ENCODE measurements at regions not wholly inside any gene's neighbourhood (a gene's known extent, or its start where the extent isn't known, plus 50 kb on each side); places are given as distances from the start of the nearest gene placed in this dataset.

DNA sequence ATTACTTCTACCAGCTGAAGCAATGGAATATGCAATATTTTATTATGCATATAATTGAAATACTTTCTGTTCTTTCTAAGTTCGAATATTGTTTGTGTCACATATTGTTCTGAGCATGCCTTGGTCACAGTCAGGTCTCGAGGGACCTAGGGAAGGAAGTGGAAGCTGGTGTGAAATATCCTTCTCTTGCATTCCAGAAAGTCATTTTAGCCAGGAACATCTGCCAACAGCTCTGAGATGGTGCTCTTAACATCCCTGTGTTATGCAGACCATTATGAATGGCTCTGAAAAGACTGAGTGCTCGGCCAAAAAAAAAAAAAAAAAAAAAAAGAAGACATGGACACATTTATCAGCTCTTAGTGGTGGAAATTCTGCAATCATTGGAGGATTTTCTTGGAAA is 132.7 kb upstream of the JAG1 start:
- DNase-seq (ENCODE audit: low read depth), result no peak

DNA sequence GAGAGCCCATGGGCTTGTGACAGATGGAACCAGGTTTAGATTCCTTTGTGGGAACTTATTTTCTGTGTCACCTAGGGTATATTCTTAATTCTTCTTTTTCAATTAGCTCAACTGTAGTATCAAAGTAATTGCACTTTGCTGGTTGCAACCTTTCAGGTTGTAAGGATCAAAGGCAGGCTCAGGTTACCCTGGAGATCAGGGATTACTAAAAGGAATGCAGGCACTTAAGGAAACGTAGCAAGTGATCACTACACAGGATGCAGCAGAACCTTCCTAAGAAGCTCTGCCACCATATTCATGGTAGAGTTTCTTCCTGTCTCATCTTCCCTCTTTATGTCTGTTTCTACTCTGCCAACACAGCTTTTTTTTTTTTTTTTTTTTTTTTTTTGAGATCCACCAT is 133.2 kb upstream of the JAG1 start:
- DNase-seq (ENCODE audit: low read depth), result no peak

DNA sequence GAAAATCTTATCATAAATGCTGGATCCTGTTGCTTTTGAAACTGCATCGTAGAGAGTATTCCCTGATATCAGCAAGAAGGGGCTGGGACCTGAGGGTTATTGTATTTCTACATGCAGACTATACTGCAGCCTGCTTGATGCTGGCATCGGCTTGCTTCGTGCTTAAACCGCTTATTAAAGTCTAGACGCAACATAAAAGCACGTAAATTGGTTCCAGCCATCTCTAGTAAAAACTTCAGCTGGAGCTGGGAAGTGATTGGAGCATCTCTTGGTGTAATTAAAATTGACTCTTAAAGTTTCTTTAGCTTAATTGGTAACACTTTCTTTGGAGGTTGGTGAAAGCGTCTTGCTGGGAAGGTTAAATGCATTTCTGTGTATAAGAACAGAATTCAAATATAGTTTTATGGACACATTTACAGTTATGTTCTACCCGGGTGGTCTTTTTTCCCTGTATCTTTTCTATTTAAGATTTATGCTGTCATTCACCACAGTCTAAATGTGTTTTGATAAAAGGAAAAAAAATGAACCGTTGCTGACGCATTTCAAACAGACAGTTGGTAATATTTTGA is 139.0 kb upstream of the JAG1 start:
- DNase-seq (ENCODE audit: low read depth), result no peak

DNA sequence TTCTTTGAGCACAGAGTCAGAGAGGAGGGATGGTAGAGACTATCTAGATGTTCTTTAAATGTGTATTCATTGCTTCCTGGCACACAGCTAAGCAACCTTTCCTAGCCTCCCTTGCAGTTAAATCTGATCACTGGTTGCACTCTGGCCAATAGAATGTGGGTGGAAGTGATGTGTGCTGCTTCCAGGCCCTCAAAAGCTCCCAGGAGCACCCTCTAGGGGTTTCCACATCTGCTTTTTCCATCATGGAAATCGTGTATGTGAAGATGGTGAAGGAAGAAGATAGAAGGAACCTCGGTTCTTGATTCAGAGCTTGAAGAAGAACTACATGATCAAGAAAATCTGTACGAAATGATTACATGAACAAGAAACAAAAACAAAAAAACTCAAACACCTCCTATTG is 149.8 kb upstream of the JAG1 start:
- DNase-seq (ENCODE audit: low read depth), result no peak

DNA sequence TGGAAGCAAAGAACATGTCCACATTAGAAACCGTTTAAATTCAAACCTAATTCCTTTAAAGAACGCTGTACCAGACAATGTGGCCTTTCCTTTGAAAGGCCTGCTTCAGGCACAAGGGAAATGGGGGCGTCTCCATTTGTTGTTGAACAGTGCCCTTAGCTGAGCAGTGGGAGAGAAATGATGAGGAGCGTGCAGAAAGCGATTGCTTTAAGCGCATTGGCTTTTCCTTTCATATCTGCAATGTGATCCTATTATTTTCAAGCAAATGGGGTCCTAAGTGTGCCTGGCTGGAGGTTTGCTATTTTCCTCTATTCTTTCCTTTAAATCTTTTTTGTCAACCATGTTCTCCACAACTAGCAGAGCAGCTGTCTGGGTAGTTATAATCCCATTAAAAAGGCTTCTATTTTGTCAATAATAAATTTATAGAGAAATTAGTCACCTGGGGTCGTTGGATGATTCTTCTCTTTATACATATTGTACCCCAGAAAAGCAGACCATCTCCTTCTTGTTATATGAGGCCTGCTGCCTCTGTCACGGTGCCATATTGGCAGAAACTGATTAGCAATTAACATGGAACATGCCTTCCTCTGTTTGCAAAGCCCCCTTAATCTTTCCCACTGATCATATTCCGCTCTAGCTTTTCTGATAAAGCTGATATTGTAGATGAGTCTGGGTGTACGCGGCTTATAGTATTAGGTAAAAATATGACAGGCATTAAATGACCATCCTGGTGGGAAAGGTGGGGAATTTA is 151.1 kb upstream of the JAG1 start:
- no peak for DNase-seq (ENCODE audit: low read depth)

DNA sequence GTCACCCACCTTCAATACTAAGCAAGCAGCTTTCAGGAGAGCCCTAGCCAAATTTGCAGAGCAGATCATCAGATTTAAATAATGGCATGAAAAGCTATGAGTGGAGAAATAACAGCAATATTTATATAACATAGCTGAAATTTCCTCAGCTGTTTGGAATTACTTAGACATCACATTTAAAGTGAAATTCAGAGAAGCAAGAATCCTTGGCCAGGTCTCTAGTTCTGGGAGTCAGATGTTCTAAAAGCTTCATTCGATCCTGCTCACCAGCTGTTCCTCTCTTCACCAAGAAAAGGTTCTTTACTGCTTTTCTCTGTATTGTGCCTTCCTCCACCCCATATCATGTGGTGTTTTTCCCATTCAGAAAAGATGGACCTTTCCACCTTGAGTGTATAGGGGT is 152.3 kb upstream of the JAG1 start:
- no peak for DNase-seq (ENCODE audit: low read depth)

DNA sequence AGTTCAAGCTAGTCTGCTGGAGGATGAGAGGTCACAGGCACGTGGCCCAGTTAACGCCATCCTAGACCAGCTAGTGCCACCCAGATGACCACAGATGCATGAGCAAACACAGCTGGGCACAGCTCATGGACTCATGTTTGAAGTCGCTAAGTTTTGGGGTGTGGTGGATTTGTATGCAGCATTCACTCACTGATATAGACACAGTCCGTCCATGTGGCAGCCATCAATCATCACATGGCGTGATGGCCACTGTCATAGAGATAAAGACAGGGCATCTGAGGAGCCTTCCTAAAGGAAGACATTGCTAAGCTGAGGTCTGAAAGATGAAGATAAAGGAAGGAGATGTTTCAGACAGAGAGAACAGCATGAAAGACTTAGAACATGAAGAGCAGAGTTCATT is 154.4 kb upstream of the JAG1 start:
- DNase-seq (ENCODE audit: low read depth), result no peak

DNA sequence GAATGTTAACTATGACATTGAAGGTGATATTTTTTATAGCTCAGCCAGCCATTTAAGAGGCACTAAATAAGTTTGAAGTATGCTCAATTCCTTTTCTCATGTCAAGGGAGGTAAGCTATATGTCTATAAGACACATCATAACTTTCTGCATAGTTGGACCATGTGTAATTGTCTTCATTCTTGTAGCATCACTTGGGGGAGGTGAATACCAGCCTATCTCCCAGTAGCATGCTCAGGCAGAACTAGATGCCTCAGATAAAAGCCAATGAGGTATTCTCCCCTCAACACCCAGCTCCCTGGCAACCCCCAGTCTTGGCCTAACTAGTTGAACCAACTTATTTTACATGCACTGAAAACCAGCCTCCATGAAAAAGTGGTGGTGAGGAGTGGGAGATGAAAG is 158.3 kb upstream of the JAG1 start:
- DNase-seq (ENCODE audit: low read depth), result no peak

DNA sequence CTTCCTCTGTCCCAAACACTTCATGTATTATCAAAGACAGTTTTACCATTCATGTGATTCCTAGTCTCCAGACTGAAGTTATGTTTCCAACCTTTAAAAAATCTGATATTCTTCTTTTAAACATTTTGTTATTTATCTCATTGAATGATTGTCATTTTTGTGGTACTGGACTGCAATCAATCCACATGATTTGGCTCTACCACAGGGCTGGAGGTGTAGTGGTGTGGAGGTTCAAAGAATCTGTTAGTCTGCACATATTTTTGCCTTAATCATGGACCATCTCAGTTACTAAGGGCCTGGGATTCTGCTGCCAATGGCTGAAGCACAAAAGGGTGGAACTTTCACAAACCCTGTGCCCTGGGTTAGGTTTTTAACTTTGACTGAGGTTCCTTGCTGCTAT is 164.1 kb upstream of the JAG1 start:
- DNase-seq (ENCODE audit: low read depth), result no peak

DNA sequence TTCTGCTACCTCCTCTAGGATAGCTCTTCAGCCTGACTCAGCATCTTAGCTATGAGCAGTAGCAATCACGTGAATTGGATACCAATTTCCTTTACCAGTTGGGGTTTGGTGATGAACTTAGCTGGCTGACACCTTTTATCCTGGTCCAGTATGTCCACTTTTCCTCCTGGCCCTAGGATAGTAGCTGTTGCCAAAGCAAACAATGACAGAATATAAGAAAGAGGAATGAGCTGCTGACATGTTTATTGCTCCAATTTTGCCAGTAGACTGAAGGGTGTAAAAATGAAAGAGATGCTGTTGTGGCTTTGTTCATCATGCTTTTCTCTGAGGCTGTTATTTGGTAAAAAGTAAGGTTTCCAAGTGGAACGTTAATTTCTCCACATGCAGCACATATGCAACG is 168.3 kb upstream of the JAG1 start:
- DNase-seq (ENCODE audit: low read depth), result peak; percentile 16

DNA sequence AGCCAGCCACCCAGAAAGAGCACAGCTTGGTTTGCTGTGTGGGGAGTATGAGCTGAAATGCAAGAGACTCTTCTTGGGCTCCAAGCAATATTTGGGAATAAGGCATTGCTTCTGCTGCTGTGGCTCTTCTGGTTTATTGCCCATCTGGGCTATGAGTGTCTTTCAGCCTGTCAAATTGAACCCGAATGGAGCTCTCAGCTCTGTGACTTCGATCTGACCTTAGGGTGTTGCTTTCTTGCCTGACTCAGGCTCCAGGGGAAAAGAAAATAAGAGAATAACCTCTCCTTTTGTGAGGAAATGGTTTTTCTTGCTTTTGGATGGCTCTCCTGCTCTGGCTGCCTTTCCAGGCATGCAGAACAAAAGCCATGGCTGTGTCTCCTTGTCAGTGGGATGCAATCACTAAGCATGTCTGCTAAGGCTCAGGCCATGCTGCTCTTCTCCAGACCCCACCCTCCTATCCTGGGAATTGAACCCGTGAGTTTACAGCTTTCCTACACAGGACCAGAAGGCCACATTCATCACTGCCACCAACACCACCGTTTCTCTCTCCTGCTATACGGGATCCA is 169.4 kb upstream of the JAG1 start:
- DNase-seq (ENCODE audit: low read depth), result no peak

DNA sequence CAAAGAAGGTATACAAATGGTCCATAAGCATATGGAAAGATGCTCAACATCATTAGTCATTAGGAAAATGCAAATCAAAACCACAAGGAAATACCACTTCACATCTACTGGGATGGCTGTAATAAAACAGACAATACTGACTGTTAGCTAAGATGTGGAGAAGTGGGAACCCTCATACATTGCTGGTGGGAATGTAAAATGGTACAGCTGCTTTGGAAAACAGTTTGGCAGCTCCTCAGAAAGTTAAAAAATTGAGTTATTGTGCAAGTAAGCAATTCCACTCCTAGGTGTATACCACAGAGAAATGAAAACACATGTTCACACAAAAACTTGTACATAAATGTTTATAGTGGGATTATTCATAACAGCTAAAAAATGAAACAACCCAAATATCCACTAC is 173.0 kb upstream of the JAG1 start:
- peak; percentile 45 for DNase-seq (ENCODE audit: low read depth)

DNA sequence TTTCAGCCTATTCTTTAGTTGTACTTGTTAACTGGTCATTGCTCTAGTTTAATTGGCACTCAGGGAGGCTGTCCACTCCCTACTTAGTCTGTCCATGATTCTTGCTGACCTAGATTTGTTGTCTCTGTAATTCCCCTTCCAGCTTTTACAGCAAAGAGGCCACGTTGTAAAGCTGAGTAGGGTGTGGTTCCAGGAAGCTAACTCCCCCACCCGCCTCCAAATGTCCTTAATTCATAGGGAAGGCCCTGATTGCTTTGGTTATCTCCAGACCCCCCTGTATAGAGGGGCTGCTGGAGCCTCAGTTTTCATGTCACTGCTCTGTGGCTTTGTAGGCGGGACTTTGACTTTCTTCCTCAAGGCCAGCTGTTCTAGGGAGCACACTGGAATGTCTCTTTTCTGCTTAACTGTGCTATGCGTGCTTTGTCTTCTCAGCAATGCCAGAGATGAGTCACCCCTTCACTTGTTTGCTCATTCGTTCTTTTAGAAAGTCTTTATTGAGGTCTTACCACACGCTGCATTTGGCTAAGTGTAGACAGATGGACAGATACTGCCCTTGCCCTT is 175.1 kb upstream of the JAG1 start:
- DNase-seq (ENCODE audit: low read depth), result peak; percentile 98

DNA sequence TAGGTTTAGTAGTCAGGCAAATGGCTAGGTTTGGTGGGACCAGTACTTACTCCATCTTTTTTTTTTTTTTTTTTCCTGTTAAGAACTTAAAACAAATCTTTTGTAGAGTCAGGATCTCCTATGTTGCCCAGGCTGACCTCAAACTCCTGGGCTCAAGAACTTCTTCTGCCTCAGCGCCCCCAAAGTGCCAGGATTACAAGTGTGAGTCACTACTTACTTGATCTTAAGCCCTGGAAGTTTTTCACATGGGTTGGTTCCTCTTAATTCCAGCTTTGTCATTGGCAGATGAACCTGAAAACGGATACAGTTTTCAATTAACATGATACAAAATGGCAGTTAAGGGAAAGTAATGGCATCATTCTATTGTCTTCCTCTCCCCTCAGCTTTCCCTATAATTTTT is 179.4 kb upstream of the JAG1 start:
- DNase-seq (ENCODE audit: low read depth), result peak; percentile 47

DNA sequence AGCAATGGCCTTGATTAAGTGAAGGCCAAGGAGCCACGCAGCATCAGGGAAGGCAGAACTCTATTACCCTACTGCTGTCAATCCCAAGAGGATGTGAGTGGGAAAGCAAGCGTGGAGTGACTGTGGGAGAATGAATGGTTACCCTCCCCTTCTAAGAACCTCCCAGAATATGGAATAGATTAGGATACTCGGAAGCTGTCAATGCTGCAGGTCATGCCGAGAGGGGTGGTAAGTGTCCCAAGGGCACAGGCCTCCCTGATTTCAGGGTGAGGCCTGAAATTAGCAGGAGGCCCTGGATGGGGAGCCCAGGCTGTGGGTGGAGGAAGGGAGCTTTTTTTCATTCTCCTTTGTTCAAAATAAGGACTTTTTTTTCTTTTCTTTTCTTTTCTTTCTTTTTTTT is 179.9 kb upstream of the JAG1 start:
- no peak for DNase-seq (ENCODE audit: low read depth)

DNA sequence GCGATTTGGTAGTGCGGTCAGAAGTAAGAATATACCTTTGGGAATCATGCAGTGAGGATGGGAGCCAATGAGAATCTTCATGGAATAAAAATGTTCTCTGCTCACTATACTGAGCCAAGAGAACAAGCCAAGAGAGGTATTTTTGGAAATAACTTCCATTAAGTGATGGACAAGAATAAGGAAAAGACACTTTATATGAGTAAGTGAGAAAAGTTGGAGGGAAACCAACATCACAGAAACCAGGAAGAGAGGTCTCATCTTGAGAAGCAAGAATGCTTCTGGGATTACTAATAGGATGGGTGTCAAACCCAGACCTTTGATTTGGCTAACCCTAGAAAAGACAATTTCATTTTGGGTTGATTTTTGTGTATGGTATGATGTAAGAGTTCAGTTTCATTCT is 181.2 kb upstream of the JAG1 start:
- DNase-seq (ENCODE audit: low read depth), result no peak

DNA sequence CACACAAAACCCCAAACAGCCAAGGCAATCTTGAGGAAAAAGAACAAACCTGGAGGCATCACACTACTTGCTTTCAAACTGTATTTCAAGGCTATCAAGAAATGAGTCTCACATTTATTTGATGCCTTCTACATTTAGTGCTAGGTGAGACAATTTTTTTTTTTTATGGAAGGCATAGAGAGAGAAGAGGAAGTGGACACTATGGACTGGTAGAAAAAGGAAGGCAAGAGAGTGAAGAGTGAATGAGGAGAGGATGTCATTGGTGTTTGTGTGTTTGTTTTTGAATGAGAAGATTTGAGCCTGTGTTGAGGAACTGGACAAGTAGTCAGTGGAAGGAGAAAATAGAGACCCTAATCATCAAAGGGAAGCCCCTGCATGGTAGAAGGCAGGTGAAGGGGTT is 182.0 kb upstream of the JAG1 start:
- no peak for DNase-seq (ENCODE audit: low read depth)

DNA sequence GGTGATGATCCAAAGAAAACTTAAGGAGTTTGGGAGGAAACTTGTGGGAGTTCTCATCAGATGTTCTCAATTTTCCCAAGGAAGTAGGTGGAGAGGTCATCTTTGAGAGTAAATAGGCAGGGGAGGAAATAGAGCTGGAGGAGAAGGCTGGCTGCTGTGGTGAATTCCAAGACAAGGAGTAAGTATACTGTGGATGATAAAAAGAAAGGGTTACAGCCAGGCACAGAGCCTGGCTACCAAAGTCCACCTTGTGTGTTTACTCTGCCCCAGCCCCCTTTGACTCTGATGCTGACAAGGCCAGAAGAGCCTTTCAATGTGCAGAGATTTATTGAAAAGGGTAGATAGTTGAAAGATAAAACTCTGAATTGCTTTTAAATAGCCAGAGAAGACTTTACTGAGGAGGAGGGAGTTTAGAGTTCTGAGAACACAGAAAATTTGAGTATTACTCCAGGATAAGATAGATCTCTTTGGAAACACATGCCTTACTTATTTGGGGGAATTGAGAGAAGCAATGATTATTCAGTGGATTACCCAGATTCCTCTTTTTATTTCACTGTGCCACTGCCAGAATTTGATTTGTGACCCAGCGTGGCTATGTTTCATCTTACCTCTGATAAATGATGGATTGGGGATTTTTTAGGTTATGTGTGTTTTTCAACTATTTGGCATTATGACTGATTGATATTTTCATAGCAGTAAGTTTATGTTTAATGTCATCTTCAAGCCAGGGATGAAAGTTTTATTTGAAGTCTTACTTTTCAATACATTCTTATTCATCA is 182.6 kb upstream of the JAG1 start:
- no peak for DNase-seq (ENCODE audit: low read depth)

DNA sequence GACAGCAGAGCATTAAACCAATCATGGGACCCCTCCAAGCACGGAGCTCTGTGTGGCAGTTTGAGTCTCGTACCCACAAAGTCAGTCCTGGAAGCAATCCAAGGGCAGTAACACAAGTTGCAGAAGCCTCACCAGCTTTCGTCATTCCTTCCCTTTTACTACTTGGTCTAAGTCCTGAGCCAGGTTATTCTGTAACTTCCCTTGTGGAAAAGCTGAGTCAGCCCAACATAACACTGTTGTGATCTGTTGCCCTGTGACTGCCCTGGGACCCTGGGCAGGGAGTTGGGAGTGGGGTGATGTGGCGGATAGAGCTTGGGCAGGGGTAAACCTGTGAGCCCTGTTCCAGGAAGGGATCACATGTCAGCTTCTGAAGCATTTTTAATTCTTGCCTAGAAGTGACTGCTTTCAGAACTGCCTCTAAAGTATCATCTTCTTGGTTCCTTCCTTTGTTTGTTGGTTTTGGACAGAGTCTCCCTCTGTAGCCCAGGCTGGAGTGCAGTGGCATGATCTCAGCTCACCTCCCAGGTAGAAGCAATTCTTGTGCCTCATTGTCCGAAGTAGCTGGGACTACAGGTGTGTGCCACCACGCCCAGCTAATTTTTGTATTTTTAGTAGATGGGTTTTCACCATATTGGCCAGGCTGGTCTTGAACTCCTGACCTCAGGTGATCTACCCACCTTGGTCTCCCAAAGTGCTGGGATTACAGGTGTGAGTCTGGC is 183.7 kb upstream of the JAG1 start:
- no peak for DNase-seq (ENCODE audit: low read depth)

DNA sequence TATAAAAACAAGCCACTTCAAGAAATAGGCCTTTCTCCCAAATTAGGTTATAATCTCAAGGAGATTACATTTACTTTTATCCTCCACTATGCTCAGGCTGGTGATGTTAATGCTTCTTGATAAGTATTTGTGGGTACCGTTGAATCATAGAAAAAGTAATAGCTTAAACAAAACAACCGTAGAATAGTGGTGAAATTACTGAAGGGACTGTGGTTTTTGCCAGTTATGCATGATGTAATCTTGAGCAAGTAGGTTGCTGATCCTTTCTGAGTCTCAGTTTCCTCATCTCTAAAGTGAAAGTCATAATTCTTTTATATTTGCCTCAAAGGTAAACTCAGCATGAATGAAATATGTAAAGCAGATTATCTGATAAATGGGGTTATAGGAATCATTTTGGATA is 187.3 kb upstream of the JAG1 start:
- peak; percentile 42 for DNase-seq (ENCODE audit: low read depth)

DNA sequence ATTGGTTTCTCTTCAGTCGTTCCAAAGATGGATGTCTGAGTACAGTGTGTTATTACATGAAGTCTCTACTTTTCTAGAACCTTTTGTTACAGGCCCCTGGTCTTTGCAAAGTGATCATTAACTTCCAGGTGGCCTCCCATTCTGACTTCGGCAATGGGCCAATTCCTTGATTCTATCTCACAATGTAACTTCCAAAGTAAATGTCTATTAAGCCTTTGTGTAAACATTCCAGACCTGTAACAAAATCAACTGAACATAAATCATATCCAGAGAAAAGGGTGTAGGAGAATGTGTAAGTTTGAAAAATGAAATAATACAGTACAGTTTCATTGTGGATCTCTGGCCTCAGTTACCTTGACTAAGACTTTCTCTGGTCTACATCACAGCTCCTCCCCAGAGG is 187.8 kb upstream of the JAG1 start:
- DNase-seq (ENCODE audit: low read depth), result no peak

Measured in RPMI7951 (cell line).